Liver (tissue), 8 donors: ENCODE measurements at regions not wholly inside any gene's neighbourhood (a gene's known extent, or its start where the extent isn't known, plus 50 kb on each side); places are given as distances from the start of the nearest gene placed in this dataset.

Experiments
- DNase-seq: peaks from one replicate; pipeline ENCODE4 v3.0.0-alpha.2; 2017; ENCODE audit warnings: low spot score
- H3K27ac ChIP-seq, 2 donors: one replicate each; pipeline ENCODE4 v1.7.0; 2013; ENCODE audit warnings: inconsistent platforms in 2 of 2, low read length in 2 of 2, control low read depth in 1 of 2, low read depth in 1 of 2, mild to moderate bottlenecking in 1 of 2
- H3K27me3 ChIP-seq, 4 donors: one replicate each; pipeline versions ENCODE4 v1.6.1 to v1.7.0; 2013; ENCODE audit warnings: low read length in 3 of 4, inconsistent platforms in 1 of 4, mild to moderate bottlenecking in 1 of 4, moderate library complexity in 1 of 4; ENCODE audit not compliant: control insufficient read depth in 4 of 4, insufficient read depth in 4 of 4
- H3K36me3 ChIP-seq, 4 donors: one replicate each; pipeline versions ENCODE4 v1.6.1 to v1.7.0; 2013; ENCODE audit warnings: low read length in 3 of 4, mild to moderate bottlenecking in 3 of 4, low read depth in 1 of 4, moderate library complexity in 1 of 4; ENCODE audit not compliant: control insufficient read depth in 4 of 4, insufficient read depth in 3 of 4
- H3K4me1 ChIP-seq, 4 donors: one replicate each; pipeline versions ENCODE4 v1.6.1 to v1.7.0; 2013; ENCODE audit warnings: low read length in 3 of 4, mild to moderate bottlenecking in 3 of 4, moderate library complexity in 1 of 4; ENCODE audit not compliant: control insufficient read depth in 4 of 4, insufficient read depth in 4 of 4
- H3K4me3 ChIP-seq, 3 donors: one replicate each; pipeline versions ENCODE4 v1.6.1 to v1.7.0; 2013; ENCODE audit warnings: low read length in 3 of 3, control low read depth in 1 of 3, low read depth in 1 of 3, mild to moderate bottlenecking in 1 of 3
- H3K9ac ChIP-seq, 2 donors: one replicate each; pipeline ENCODE4 v1.7.0; 2013; ENCODE audit warnings: low read length in 2 of 2, mild to moderate bottlenecking in 2 of 2, moderate library complexity in 2 of 2, control low read depth in 1 of 2, low read depth in 1 of 2
- H3K9me3 ChIP-seq, 4 donors: one replicate each; pipeline versions ENCODE4 v1.6.1 to v1.7.0; 2013; ENCODE audit warnings: low read length in 3 of 4; ENCODE audit not compliant: control insufficient read depth in 4 of 4
- CTCF ChIP-seq: fragments of 150-350 bp; IDR thresholded peaks from 2 replicates; pipeline ENCODE4 v1.5.1; 2017; ENCODE audit warnings: improper control_type of control experiment, low read depth, low read length; ENCODE audit not compliant: missing input control
- FOXA1 ChIP-seq: IDR thresholded peaks from 2 replicates; pipeline ENCODE4 v1.6.1; 2016; ENCODE audit warnings: antibody characterized with exemption
- FOXA2 ChIP-seq: IDR thresholded peaks from 2 replicates; pipeline ENCODE4 v1.6.1; 2016; ENCODE audit warnings: antibody characterized with exemption
- GABPA ChIP-seq, 2 donors: IDR thresholded peaks in 1 of 2; conservative IDR thresholded peaks in 1 of 2; 2 replicates each; pipeline ENCODE4 v1.6.1; 2016; ENCODE audit warnings: antibody characterized with exemption in 2 of 2, mild to moderate bottlenecking in 1 of 2, moderate library complexity in 1 of 2
- HNF4G ChIP-seq: IDR thresholded peaks from 2 replicates; pipeline ENCODE4 v1.6.1; 2016; ENCODE audit warnings: antibody characterized with exemption
- JUND ChIP-seq, 2 donors: IDR thresholded peaks; 2 replicates each; pipeline ENCODE4 v1.6.1; 2016; ENCODE audit warnings: antibody characterized with exemption in 2 of 2
- NR2F2 ChIP-seq: IDR thresholded peaks from 2 replicates; pipeline ENCODE4 v1.6.1; 2016; ENCODE audit warnings: antibody characterized with exemption
- RAD21 ChIP-seq, 2 donors: IDR thresholded peaks; 2 replicates each; pipeline ENCODE4 v1.6.1; 2016; ENCODE audit warnings: antibody characterized with exemption in 2 of 2, mild to moderate bottlenecking in 2 of 2
- RXRA ChIP-seq, 2 donors: IDR thresholded peaks; 2 replicates each; pipeline ENCODE4 v1.6.1; 2017 to 2018; ENCODE audit warnings: antibody characterized with exemption in 2 of 2, mild to moderate bottlenecking in 1 of 2
- SP1 ChIP-seq: IDR thresholded peaks from 2 replicates; pipeline ENCODE4 v1.6.1; 2018; ENCODE audit warnings: antibody characterized with exemption, mild to moderate bottlenecking
- WGBS: extraction: QIAGEN DNeasy Blood & Tissue Kit; methylation state at CpG from one replicate; pipeline ENCODE4 v1.1.7; 2013; 5-methylcytosine and 5-hydroxymethylcytosine counted together
- TF ChIP-seq, protein P1 (sequence below): IDR thresholded peaks from 2 replicates; pipeline ENCODE4 v1.6.1; 2016; ENCODE audit warnings: antibody characterized with exemption
- TF ChIP-seq, protein P2 (sequence below): IDR thresholded peaks from 2 replicates; pipeline ENCODE4 v1.6.1; 2016; ENCODE audit warnings: antibody characterized with exemption
- TF ChIP-seq, protein P3 (sequence below): IDR thresholded peaks from 2 replicates; pipeline ENCODE4 v1.6.1; 2016; ENCODE audit warnings: antibody characterized with exemption
- TF ChIP-seq, protein P4 (sequence below): IDR thresholded peaks from 2 replicates; pipeline ENCODE4 v1.6.1; 2016; ENCODE audit warnings: antibody characterized with exemption, mild to moderate bottlenecking
- donor health status: healthy.
- donor health status: healthy.
- donor health status: healthy.
- donor health status: healthy.
- donor health status: healthy.

DNA sequence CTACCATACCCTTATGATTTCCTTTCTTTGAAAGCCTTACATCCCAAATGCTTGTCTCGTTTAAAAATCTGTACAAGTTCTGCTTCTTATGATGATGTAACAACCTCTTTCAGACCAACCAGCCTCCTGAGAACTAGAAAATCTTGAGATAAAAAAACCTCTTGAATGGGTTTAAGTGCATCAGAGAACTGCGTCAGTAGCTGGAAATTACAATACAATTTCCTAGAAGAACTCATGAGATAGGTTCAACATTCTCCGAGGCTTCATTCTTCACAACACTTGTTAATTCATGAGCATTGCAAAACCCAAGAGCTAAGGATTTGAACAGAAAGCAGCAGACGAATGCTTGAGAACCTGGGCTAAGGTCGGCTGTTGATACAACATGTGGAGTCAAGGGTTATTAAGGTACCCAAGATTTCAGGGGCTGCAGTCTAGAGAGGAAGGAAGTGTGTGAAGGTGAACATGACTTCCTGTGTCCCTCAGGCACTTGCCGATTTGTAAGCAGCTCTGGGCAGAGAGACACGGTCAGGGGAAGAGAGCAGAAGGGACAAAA, 286.0 kb downstream of the ICE1 start (continued):
- TF ChIP-seq CTCF = no peak
- no peak for TF ChIP-seq RXRA (IDR thresholded peaks at IDR 0.05)
- no peak for TF ChIP-seq SP1
- no peak for TF ChIP-seq RAD21 (IDR thresholded peaks at IDR 0.05)
- no peak for TF ChIP-seq GABPA (IDR thresholded peaks at IDR 0.05 in 1 of 2, conservative IDR thresholded peaks at IDR 0.05 in 1 of 2)
- TF ChIP-seq FOXA1 = no peak
- TF ChIP-seq FOXA2 = no peak
- no peak for TF ChIP-seq NR2F2
- TF ChIP-seq, protein P1, sequence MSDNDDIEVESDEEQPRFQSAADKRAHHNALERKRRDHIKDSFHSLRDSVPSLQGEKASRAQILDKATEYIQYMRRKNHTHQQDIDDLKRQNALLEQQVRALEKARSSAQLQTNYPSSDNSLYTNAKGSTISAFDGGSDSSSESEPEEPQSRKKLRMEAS = no peak

DNA sequence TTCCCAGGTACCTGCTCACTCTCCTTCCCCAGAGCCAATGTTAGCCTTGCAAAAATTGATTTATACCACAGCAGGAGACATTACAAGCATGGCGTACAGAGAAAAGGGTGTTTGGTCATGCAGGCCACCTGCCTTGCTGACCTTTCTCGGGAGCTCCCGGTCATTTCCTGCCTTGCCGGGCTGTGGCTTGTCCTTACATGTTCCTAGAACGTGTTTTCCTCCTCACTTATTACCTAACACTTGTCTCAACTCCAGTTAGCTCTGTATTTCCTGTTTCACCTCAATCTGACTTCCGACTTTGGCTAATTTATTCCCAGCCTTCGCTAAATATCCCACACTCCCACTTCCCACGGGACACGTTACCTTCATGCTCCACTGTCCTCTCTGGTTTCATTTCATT, 282.5 kb downstream of the ICE1 start:
- no peak overlapping the region for H3K9ac ChIP-seq
- TF ChIP-seq, protein P1 = no peak
- TF ChIP-seq RAD21 (IDR thresholded peaks at IDR 0.05) (no peak), FOXA1 (no peak), CTCF (no peak), NR2F2 (no peak)
- TF ChIP-seq, protein P2, sequence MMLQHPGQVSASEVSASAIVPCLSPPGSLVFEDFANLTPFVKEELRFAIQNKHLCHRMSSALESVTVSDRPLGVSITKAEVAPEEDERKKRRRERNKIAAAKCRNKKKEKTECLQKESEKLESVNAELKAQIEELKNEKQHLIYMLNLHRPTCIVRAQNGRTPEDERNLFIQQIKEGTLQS = no peak
- 67% methylated on average over 9 of the region's 9 CpGs for WGBS
- H3K27me3 ChIP-seq = no peaks in the 10 kb centered on the region
- H3K9me3 ChIP-seq = peaks cover 0 to 2% (median 0%) of the 10 kb centered on the region in 4 donors
- no peak for DNase-seq
- H3K4me3 ChIP-seq = no peak overlapping the region
- no peak overlapping the region for H3K27ac ChIP-seq
- no peaks in the 10 kb centered on the region for H3K36me3 ChIP-seq
- no peaks in the 10 kb centered on the region for H3K4me1 ChIP-seq

DNA sequence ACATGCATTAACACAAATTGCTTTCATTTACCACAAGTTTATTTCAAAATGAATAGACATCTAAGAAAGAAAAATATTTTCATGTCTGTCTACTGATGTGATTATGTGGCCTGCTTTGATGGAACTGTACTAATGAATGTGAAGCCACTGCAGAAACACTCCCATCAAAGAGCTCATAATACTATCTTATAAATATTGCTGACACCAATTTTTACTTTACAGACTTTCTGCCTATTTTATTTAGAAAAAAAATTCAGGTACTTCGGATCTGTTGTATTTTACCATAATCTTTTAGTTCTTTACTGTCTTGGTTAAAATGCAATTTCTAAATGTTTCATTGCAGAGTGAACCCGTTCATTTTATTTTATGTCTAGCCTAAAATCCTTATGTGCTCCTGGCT, 281.9 kb downstream of the ICE1 start:
- DNase-seq = no peak
- Histone ChIP-seq H3K27ac (no peak overlapping the region), H3K27me3 (no peaks in the 10 kb centered on the region), H3K9ac (no peak overlapping the region), H3K36me3 (no peaks in the 10 kb centered on the region), H3K4me3 (no peak overlapping the region), H3K9me3 (peaks cover 0 to under 1% (median 0%) of the 10 kb centered on the region in 4 donors), H3K4me1 (no peaks in the 10 kb centered on the region)
- 84% methylated on average over 2 of the region's 2 CpGs for WGBS
- no peak for TF ChIP-seq RAD21 (IDR thresholded peaks at IDR 0.05)
- TF ChIP-seq JUND (IDR thresholded peaks at IDR 0.05) = no peak
- no peak for TF ChIP-seq GABPA (IDR thresholded peaks at IDR 0.05 in 1 of 2, conservative IDR thresholded peaks at IDR 0.05 in 1 of 2)
- TF ChIP-seq NR2F2 = no peak
- TF ChIP-seq HNF4G = no peak
- TF ChIP-seq, protein P1 = no peak
- TF ChIP-seq, protein P2 = no peak
- TF ChIP-seq, protein P3, sequence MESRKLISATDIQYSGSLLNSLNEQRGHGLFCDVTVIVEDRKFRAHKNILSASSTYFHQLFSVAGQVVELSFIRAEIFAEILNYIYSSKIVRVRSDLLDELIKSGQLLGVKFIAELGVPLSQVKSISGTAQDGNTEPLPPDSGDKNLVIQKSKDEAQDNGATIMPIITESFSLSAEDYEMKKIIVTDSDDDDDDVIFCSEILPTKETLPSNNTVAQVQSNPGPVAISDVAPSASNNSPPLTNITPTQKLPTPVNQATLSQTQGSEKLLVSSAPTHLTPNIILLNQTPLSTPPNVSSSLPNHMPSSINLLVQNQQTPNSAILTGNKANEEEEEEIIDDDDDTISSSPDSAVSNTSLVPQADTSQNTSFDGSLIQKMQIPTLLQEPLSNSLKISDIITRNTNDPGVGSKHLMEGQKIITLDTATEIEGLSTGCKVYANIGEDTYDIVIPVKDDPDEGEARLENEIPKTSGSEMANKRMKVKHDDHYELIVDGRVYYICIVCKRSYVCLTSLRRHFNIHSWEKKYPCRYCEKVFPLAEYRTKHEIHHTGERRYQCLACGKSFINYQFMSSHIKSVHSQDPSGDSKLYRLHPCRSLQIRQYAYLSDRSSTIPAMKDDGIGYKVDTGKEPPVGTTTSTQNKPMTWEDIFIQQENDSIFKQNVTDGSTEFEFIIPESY = no peak
- TF ChIP-seq, protein P4, sequence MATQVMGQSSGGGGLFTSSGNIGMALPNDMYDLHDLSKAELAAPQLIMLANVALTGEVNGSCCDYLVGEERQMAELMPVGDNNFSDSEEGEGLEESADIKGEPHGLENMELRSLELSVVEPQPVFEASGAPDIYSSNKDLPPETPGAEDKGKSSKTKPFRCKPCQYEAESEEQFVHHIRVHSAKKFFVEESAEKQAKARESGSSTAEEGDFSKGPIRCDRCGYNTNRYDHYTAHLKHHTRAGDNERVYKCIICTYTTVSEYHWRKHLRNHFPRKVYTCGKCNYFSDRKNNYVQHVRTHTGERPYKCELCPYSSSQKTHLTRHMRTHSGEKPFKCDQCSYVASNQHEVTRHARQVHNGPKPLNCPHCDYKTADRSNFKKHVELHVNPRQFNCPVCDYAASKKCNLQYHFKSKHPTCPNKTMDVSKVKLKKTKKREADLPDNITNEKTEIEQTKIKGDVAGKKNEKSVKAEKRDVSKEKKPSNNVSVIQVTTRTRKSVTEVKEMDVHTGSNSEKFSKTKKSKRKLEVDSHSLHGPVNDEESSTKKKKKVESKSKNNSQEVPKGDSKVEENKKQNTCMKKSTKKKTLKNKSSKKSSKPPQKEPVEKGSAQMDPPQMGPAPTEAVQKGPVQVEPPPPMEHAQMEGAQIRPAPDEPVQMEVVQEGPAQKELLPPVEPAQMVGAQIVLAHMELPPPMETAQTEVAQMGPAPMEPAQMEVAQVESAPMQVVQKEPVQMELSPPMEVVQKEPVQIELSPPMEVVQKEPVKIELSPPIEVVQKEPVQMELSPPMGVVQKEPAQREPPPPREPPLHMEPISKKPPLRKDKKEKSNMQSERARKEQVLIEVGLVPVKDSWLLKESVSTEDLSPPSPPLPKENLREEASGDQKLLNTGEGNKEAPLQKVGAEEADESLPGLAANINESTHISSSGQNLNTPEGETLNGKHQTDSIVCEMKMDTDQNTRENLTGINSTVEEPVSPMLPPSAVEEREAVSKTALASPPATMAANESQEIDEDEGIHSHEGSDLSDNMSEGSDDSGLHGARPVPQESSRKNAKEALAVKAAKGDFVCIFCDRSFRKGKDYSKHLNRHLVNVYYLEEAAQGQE = no peak
- TF ChIP-seq RXRA (IDR thresholded peaks at IDR 0.05) = no peak
- no peak for TF ChIP-seq SP1
- TF ChIP-seq CTCF = no peak
